Activated T-helper 1 cell treated with Interleukin-2 at 50 U/mL for 16 hours (primary cell): ENCODE measurements at regions not wholly inside any gene's neighbourhood (a gene's known extent, or its start where the extent isn't known, plus 50 kb on each side); places are given as distances from the start of the nearest gene placed in this dataset.
"Not testable (repeated sequence)": the region's sequence is repeated elsewhere in the genome, so short reads cannot be mapped to it uniquely, and the experiment has no call there.

Experiments used
- DNase-seq: peaks from one replicate; pipeline ENCODE4 v3.0.0-alpha.2; 2020; ENCODE audit warnings: low read depth

- DNase-seq = no peak
Measured at GRCh38 chr10:6680735-6681134, 100.7 kb upstream of the PRKCQ start.

GRCh38 chr10:6678956-6679355 lies 98.9 kb upstream of the PRKCQ start:
- DNase-seq = no peak

GRCh38 chr10:6678211-6678803 lies 98.2 kb upstream of the PRKCQ start:
- peak; percentile 21 for DNase-seq

GRCh38 chr10:6677129-6677528 lies 97.1 kb upstream of the PRKCQ start:
- not testable (repeated sequence) for DNase-seq

GRCh38 chr10:6674291-6674690 lies 94.2 kb upstream of the PRKCQ start:
- no peak for DNase-seq

- no peak for DNase-seq
Measured at GRCh38 chr10:6671976-6672375, 91.9 kb upstream of the PRKCQ start.

GRCh38 chr10:6669269-6669859 lies 89.3 kb upstream of the PRKCQ start:
- DNase-seq = no peak

DNA sequence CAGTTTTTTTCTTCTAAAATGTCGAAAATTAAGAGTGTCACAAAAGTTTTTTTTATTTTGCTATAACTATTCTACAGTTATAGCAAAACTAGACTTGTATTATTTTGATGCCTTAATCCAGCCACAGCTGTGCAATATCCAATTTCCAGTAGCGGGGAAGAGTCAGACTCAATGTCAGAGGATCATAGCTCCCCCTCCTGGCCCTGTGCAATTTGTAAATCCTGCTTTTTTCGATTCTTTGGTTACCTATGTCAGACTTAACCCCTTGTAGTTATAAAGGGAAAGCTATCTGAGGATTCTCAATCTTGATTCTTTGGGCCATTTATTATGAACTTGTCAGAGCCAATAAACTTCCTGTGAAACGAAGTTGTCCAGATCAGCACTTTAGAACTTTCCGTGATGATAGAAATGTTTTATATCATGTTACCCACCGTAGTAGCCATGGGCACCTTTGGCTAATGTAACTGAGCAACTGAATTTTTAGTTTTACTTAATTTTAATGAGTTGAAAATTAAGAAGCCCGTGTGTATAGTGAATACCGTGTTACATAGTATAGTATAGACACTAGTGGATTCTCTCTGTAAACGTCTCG lies 87.7 kb upstream of the PRKCQ start:
- DNase-seq = no peak

GRCh38 chr10:6667150-6667549 lies 87.1 kb upstream of the PRKCQ start:
- no peak for DNase-seq

DNA sequence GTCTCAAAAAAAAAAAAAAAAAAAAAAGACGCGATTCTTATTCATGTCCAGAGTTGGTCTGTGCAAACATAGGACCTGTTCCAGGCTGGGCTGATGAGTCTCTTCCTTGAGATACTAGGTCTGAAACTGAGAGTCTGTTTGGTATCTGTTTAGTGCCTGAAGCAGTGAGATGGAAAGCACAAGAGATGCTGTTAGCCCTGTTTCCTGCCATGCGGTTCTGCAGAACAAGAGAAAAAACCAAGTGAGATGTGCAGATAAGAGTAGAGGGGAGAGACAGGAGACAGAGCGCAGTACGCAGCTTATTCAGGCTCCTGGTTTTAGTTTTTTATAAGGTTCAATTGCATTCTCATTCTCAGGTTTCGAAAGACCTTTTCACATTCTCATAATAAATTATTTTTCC lies 85.8 kb upstream of the PRKCQ start:
- DNase-seq = peak; percentile 11

- DNase-seq = no peak
Measured at GRCh38 chr10:6660460-6660859, 80.4 kb upstream of the PRKCQ start.

GRCh38 chr10:6659451-6659850 lies 79.4 kb upstream of the PRKCQ start:
- DNase-seq = no peak

GRCh38 chr10:6657669-6658068 lies 77.6 kb upstream of the PRKCQ start:
- DNase-seq = no peak

DNA sequence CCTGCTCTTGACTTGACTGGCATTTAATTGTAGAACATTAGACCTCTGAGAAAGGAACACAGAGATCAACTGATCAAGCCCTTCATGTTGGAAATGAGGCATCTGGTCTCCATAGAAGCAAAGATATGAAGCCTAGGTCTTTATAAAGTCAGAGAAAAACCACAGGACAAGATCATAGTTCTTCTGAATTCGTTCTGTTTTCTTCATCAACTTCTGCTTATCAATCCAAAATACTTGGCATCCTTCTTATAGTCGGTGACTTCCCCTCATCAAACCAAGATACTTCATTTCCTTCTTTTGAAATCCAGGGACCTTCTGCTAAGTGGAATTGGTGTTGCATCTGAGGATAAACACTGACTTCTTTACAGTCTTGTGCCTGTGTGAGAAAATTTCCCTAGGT lies 77.1 kb upstream of the PRKCQ start:
- DNase-seq = no peak

GRCh38 chr10:6654571-6654970 lies 74.5 kb upstream of the PRKCQ start:
- DNase-seq = no peak

DNA sequence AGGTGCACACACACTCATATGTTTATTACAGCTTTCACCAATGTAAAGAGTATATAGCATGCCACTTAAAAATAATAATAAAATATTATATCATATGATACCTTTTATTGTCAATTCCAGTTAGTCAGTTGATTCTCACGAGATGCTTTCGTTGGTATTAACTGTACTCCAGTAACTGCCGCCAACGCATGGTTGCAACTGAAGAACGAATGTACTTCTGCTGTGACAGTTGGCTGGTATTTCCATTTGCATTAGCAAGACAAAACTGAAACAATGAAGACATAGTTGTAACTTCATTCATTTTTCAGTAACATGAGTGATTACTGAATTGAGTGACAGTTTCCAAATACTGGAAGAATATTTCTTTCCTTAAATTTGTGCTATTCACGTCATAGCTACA lies 70.5 kb upstream of the PRKCQ start:
- DNase-seq = no peak

- no peak for DNase-seq
Measured at GRCh38 chr10:6649903-6650302, 69.8 kb upstream of the PRKCQ start.

GRCh38 chr10:6648894-6649720 lies 69.0 kb upstream of the PRKCQ start:
- DNase-seq = no peak

DNA sequence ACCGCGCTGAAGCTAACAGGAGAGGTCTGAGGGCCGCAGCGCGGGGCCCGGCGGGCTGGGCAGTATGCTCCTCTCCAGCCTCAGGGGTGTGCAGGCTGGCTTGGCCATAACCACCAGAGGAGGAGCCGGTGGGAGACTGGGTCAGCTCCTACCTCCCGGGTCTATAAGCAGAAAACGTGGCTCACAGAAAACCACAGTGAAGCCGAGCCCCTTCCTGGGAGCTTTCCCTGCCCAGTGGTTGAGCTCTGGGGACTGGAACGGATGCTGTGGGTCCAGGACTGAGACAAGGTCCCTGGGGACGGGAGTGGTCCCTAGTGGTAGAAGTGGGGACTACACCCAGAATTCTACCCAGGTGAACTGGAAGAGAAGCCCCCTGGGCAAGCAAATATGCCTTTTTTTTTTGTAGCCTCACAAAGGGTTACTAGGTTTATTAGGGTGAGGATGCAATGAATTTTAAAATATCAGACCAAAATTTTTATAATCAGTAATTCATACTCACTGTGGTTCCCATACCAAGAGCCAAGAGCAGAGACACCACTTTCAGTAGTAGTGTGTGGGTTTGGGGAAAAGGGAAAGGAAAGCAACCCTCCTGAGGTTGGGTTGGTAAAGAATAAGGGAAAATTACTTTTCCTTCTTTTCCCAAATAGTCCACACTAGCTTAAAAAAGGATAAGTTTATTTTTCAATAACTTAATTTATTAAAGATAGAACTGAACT lies 67.9 kb upstream of the PRKCQ start:
- DNase-seq = peak; percentile 28

- no peak for DNase-seq
Measured at GRCh38 chr10:6643962-6644361, 63.9 kb upstream of the PRKCQ start.

GRCh38 chr10:6642876-6643275 lies 62.8 kb upstream of the PRKCQ start:
- DNase-seq = no peak

GRCh38 chr10:6640433-6641040 lies 60.5 kb upstream of the PRKCQ start:
- no peak for DNase-seq
